ENCODE measurements at regions not wholly inside any gene's neighbourhood (a gene's known extent, or its start where the extent isn't known, plus 50 kb on each side); places are given as distances from the start of the nearest gene placed in this dataset.
"Not testable (repeated sequence)": the region's sequence is repeated elsewhere in the genome, so short reads cannot be mapped to it uniquely, and the experiment has no call there.

DNA sequence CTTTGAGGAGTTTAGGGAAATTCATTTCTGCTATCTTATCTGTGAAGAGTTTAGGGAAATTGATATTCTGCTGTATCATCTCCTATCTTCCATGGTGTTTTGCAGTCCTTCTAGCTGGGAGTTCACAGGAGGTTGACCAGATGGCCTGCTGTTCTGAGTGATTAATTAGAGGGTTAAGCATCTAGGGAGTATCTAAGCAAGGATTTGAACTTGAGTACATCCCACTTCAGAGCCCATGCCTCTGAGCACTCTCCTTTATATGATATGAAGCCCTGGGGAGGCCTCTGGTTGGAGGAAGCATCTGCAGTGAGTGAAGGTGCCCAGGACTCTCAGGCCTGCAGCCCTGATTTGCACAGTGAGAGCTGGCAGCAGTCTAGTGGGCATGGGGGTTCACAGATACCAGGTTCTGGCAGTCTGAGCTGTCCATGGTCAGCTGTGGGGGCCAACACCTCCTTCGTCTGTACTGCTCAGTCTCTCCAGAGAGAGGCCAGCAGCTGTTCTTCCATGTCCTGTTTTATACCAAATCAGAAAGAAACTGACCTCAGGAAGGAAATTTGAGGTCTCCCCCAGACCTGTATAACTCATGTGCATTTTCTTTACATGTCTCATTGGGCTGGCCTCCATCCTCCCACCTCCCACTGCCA lies 156.9 kb downstream of the PLCE1 start:
- ChIA-PET CTCF (no interaction called here), POLR2A (no interaction called here)
- no peak overlapping the region for H3K27ac ChIP-seq (ENCODE audit: low read depth, low read length)
- no peak for TF ChIP-seq CTCF (IDR thresholded peaks at IDR 0.05; ENCODE audit: low read depth, low read length)
- no peak for DNase-seq (ENCODE audit: low read depth, low spot score)
- no peak overlapping the region for H3K4me3 ChIP-seq (ENCODE audit: low read depth, low read length)
- peaks cover 3% of the 10 kb centered on the region for H3K9me3 ChIP-seq (ENCODE audit: control insufficient read depth, insufficient read depth, low read length)
- H3K27me3 ChIP-seq (ENCODE audit: control insufficient read depth, insufficient read depth, low read length) = no peaks in the 10 kb centered on the region

DNA sequence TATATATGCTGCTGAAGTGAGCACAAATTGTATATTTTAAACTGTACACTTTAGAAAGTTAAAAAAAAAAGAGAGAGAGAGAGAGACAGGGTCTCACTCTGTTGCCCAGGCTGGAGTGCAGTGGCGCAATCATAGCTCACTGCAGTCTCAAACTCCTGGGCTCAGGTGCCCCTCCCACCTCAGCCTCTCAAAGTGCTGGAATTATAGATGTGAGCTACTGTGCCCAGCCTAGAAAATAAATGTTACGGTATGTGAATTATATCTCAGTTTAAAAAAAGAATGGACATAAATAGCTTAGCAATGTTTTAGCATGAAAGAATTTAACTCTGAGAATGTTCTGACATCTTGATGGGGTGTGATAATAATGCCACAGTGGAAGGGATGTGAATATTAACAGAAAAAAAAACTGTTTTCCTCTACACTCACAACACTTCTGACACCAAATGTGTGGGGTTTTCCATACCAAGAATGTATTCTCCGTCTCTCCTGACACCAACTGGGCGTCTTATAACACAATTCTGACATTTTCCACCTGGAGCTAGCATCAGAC lies 162.1 kb downstream of the PLCE1 start:
- Histone ChIP-seq H3K27ac (ENCODE audit: low read depth, low read length) (no peak overlapping the region), H3K27me3 (ENCODE audit: control insufficient read depth, insufficient read depth, low read length) (no peaks in the 10 kb centered on the region), H3K9me3 (ENCODE audit: control insufficient read depth, insufficient read depth, low read length) (no peaks in the 10 kb centered on the region), H3K4me3 (ENCODE audit: low read depth, low read length) (no peak overlapping the region)
- TF ChIP-seq CTCF (IDR thresholded peaks at IDR 0.05; ENCODE audit: low read depth, low read length) = no peak
- ChIA-PET POLR2A (no interaction called here), CTCF (no interaction called here)
- DNase-seq (ENCODE audit: low read depth, low spot score) = no peak

GRCh38 chr10:94156453-94156852 lies 162.7 kb downstream of the PLCE1 start:
- Histone ChIP-seq H3K4me3 (ENCODE audit: low read depth, low read length) (no peak overlapping the region), H3K27me3 (ENCODE audit: control insufficient read depth, insufficient read depth, low read length) (no peaks in the 10 kb centered on the region), H3K9me3 (ENCODE audit: control insufficient read depth, insufficient read depth, low read length) (no peaks in the 10 kb centered on the region), H3K27ac (ENCODE audit: low read depth, low read length) (no peak overlapping the region)
- DNase-seq (ENCODE audit: low read depth, low spot score) = no peak
- TF ChIP-seq CTCF (IDR thresholded peaks at IDR 0.05; ENCODE audit: low read depth, low read length) = no peak
- POLR2A ChIA-PET = no interaction called here
- CTCF ChIA-PET = interaction anchor here (1.5 kb wide), 1 partner anchor 164 kb away, joined by 5 read pairs; no protein-coding TSS in a partner anchor

DNA sequence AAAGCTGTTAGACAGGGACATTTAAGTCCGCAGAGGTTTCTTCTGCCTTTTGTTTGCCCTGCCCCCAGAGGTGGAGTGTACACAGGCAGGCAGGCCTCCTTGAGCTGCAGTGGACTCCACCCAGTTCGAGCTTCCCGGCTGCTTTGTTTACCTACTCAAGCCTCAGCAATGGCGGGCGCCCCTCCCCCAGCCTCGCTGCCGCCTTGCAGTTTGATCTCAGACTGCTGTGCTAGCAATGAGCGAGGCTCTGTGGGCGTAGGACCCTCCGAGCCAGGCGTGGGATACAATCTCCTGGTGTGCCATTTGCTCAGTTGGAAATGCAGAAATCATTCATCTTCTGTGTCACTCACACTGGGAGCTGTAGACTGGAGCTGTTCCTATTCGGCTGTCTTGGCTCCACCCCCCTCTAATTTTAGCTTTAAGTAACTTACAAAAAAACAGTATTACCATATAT lies 171.5 kb downstream of the PLCE1 start:
- DNase-seq (ENCODE audit: low read depth, low spot score); CTCF ChIA-PET; POLR2A ChIA-PET: not testable (repeated sequence)

GRCh38 chr10:94172332-94172731 lies 178.6 kb downstream of the PLCE1 start:
- H3K27ac ChIP-seq (ENCODE audit: low read depth, low read length) = no peak overlapping the region
- no peak overlapping the region for H3K4me3 ChIP-seq (ENCODE audit: low read depth, low read length)
- ChIA-PET CTCF (no interaction called here), POLR2A (no interaction called here)
- H3K9me3 ChIP-seq (ENCODE audit: control insufficient read depth, insufficient read depth, low read length) = no peaks in the 10 kb centered on the region
- DNase-seq (ENCODE audit: low read depth, low spot score) = no peak
- no peaks in the 10 kb centered on the region for H3K27me3 ChIP-seq (ENCODE audit: control insufficient read depth, insufficient read depth, low read length)
- TF ChIP-seq CTCF (IDR thresholded peaks at IDR 0.05; ENCODE audit: low read depth, low read length) = no peak

More for the DNA sequence above, 171.5 kb downstream of the PLCE1 start:
- not testable (repeated sequence) for H3K27ac ChIP-seq (ENCODE audit: low read depth, low read length); H3K4me3 ChIP-seq (ENCODE audit: low read depth, low read length); H3K9me3 ChIP-seq (ENCODE audit: control insufficient read depth, insufficient read depth, low read length); H3K27me3 ChIP-seq (ENCODE audit: control insufficient read depth, insufficient read depth, low read length)

Measured in AG04450 (cell line).